Retinal pigment epithelial cell (primary cell): ENCODE measurements at regions not wholly inside any gene's neighbourhood (a gene's known extent, or its start where the extent isn't known, plus 50 kb on each side); places are given as distances from the start of the nearest gene placed in this dataset.

Experiments
- DNase-seq: peaks from one replicate; pipeline ENCODE4 v3.0.0-alpha.2; 2010; ENCODE audit warnings: low read depth
- H3K4me3 ChIP-seq: 2 replicates; pipeline ENCODE4 v1.5.1; 2011; ENCODE audit warnings: mild to moderate bottlenecking, low read length, control low read depth, moderate library complexity
- CTCF ChIP-seq: conservative IDR thresholded peaks from 2 replicates; pipeline ENCODE4 v1.5.1; 2011; ENCODE audit warnings: low read depth, low read length, control low read depth, inconsistent platforms

- TF ChIP-seq CTCF = no peak
- no peak for DNase-seq
- H3K4me3 ChIP-seq = no peak overlapping the region
These were observed 1613.3 kb upstream of the PIK3C3 start for GRCh38 chr18:40341701-40342100.

- no peak overlapping the region for H3K4me3 ChIP-seq
- TF ChIP-seq CTCF = no peak
These were observed 1616.8 kb upstream of the PIK3C3 start for GRCh38 chr18:40338284-40338683.

GRCh38 chr18:40326985-40327384 is 1628.0 kb upstream of the PIK3C3 start:
- TF ChIP-seq CTCF = no peak
- DNase-seq = no peak
- no peak overlapping the region for H3K4me3 ChIP-seq

More at GRCh38 chr18:40338284-40338683, 1616.8 kb upstream of the PIK3C3 start:
- no peak for DNase-seq

GRCh38 chr18:40325988-40326387 is 1629.0 kb upstream of the PIK3C3 start:
- no peak for TF ChIP-seq CTCF
- no peak for DNase-seq
- no peak overlapping the region for H3K4me3 ChIP-seq

GRCh38 chr18:40314199-40314598 is 1640.8 kb upstream of the PIK3C3 start:
- no peak for TF ChIP-seq CTCF
- H3K4me3 ChIP-seq = no peak overlapping the region
- no peak for DNase-seq

- DNase-seq = no peak
- no peak overlapping the region for H3K4me3 ChIP-seq
- no peak for TF ChIP-seq CTCF
These were observed 1641.9 kb upstream of the PIK3C3 start for GRCh38 chr18:40313030-40313642.

- DNase-seq = no peak
- no peak for TF ChIP-seq CTCF
- no peak overlapping the region for H3K4me3 ChIP-seq
These were observed 1647.4 kb upstream of the PIK3C3 start for GRCh38 chr18:40307627-40308026.
